AG04450 (cell line): ENCODE measurements at regions not wholly inside any gene's neighbourhood (a gene's known extent, or its start where the extent isn't known, plus 50 kb on each side); places are given as distances from the start of the nearest gene placed in this dataset.
A peak's percentile ranks its signal among the peaks of the same experiment; 100 is the strongest.

Experiments
- CTCF ChIA-PET: fragments of 300-600, 350-600 bp; formaldehyde crosslinking; extraction: SDS; loops from one replicate; lab custom pipeline; 2022; ENCODE audit warnings: antibody characterized with exemption, inconsistent platforms; lab: Charles Lee
- POLR2A ChIA-PET: fragments of 350-600 bp; formaldehyde crosslinking; extraction: SDS; loops from one replicate; lab custom pipeline; 2021; ENCODE audit warnings: antibody characterized with exemption, inconsistent platforms; lab: Yijun Ruan, JAX
- DNase-seq: peaks from one replicate; pipeline ENCODE4 v3.0.0-alpha.2; 2011; ENCODE audit warnings: low read depth, low spot score
- H3K27ac ChIP-seq: one replicate; pipeline ENCODE4 v1.5.1; 2012; ENCODE audit warnings: low read depth, low read length, control low read depth
- H3K27me3 ChIP-seq: one replicate; pipeline ENCODE4 v1.6.0; 2012; ENCODE audit warnings: low read length; ENCODE audit not compliant: control insufficient read depth, insufficient read depth
- H3K4me3 ChIP-seq: 2 replicates; pipeline ENCODE4 v1.5.1; 2011; ENCODE audit warnings: mild to moderate bottlenecking, low read depth, low read length, control low read depth
- H3K9me3 ChIP-seq: 2 replicates; pipeline ENCODE4 v1.5.1; 2012; ENCODE audit warnings: low read length; ENCODE audit not compliant: control insufficient read depth, insufficient read depth
- TF ChIP-seq, protein P1 (sequence below): IDR thresholded peaks from 2 replicates; pipeline ENCODE4 v1.5.1; 2011; ENCODE audit warnings: low read depth, low read length, control low read depth, inconsistent platforms

DNA sequence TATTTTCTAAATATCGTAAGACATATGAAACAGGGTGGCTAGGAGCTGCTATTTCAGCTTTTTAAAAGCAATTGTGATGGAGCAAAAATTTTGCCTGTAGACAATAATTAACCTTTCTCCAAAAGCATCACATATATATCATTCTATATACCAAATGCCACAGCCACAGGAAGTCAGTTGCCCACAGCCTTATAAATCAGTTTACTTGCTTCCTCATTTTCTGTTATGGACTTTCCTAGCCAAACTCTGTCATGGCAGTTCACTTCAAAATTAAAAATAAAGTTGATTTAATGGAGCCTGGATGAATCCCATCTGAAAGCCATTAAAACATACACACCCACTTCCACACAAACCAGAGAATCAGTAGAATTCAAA, 93.4 kb upstream of the NHSL1 start:
- peak overlapping the region; percentile 81 for H3K27ac ChIP-seq
- H3K4me3 ChIP-seq, result peak overlapping the region; percentile 48
- ChIA-PET CTCF (interaction anchor here (3.0 to 8.2 kb wide), 2 partner anchors 162 to 173 kb away, joined by 27 to 181 read pairs; no protein-coding TSS in a partner anchor), POLR2A (no interaction called here)
- H3K27me3 ChIP-seq, result no peaks in the 10 kb centered on the region
- no peak for DNase-seq
- H3K9me3 ChIP-seq, result no peaks in the 10 kb centered on the region
- TF ChIP-seq, protein P1, sequence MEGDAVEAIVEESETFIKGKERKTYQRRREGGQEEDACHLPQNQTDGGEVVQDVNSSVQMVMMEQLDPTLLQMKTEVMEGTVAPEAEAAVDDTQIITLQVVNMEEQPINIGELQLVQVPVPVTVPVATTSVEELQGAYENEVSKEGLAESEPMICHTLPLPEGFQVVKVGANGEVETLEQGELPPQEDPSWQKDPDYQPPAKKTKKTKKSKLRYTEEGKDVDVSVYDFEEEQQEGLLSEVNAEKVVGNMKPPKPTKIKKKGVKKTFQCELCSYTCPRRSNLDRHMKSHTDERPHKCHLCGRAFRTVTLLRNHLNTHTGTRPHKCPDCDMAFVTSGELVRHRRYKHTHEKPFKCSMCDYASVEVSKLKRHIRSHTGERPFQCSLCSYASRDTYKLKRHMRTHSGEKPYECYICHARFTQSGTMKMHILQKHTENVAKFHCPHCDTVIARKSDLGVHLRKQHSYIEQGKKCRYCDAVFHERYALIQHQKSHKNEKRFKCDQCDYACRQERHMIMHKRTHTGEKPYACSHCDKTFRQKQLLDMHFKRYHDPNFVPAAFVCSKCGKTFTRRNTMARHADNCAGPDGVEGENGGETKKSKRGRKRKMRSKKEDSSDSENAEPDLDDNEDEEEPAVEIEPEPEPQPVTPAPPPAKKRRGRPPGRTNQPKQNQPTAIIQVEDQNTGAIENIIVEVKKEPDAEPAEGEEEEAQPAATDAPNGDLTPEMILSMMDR, result no peak

DNA sequence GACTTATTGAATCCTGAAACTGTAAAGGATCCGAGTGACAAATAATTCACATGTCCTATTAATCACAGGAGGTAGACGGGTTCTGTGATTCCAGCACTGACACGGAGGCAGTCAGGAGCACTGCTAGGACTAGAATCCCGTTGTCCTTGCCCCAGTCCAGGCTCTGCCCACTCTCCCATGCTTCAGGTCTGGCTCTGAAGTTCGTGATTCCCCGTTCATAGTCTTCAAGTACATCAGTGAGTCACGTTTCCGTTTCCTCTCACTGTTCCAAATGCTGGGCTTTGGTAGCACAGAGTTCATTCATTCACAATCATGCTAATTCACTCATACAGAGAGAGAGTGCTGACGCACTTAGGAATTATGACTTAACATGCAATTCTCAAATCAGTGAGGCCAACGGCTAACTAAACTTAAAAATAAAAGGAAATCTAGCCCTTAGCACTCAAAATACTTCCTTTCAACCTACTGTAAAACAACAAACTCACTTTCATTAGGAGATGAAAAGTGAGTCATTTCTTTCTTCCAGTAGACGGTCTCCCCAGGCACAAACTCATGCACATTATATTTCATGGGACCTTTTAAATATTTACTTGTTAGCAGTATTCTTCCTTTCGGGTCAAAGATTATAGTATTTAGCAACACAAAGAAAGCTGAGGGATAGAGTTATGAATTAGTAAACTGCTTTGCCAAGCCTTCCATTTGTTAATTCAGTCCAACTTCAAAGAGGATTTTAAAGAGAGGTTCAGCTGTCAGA, 94.0 kb upstream of the NHSL1 start:
- DNase-seq, result peak; percentile 90
- no peaks in the 10 kb centered on the region for H3K27me3 ChIP-seq
- ChIA-PET POLR2A (no interaction called here), CTCF (interaction anchor here (1.1 to 4.8 kb wide), 5 partner anchors 73 to 478 kb away, joined by 4 to 27 read pairs (median 6); partner anchors contain the start of gene CCDC28A)
- H3K4me3 ChIP-seq, result peak overlapping the region; percentile 48
- TF ChIP-seq, protein P1, result no peak
- H3K9me3 ChIP-seq, result no peaks in the 10 kb centered on the region
- peak overlapping the region; percentile 81 for H3K27ac ChIP-seq

DNA sequence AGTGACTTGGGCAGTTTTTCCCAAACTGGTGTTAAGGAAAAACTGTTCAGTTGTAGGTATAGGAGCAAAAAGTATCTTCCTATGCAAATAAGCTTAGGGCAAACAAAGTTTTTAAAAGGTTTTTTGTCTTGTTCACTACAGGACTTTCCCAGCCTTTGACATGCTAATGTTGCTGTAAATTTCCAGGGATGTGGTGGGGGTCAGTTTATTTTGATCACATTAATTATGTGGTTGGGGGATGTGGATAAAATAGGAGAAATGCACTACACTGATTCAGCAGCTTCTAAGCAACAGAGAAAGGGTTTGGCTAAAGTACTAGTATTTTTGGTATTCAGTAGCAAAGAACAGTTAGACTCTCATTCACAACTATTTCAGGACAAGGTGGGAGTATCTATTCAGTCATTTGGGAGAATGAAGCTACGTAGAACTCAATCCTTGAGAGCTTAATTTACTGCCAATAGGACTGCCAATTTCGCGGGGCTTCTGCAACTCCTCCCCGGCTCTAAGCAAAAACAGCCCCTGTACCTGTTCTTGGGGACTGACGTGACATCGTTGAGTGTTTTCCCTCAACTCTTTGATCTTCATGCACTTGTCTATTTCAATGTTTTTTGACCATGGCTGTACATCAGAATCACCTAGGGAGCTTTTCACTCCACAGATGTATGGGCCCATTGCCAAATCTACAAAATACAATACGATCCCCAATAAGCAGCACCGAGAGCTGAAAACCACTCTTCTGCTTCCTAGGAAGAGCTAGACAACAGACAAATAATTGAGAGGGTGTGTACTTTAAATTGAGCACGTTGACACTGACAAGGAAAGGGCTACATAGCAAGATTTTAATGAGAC, 94.8 kb upstream of the NHSL1 start:
- H3K27ac ChIP-seq, result peak overlapping the region; percentile 32
- ChIA-PET CTCF (interaction anchor here (0.7 to 4.8 kb wide), 8 partner anchors 73 to 587 kb away, joined by 3 to 27 read pairs (median 4); partner anchors contain the start of gene CCDC28A), POLR2A (no interaction called here)
- H3K27me3 ChIP-seq, result no peaks in the 10 kb centered on the region
- TF ChIP-seq, protein P1, result no peak
- DNase-seq, result no peak
- H3K4me3 ChIP-seq, result no peak overlapping the region
- no peaks in the 10 kb centered on the region for H3K9me3 ChIP-seq

DNA sequence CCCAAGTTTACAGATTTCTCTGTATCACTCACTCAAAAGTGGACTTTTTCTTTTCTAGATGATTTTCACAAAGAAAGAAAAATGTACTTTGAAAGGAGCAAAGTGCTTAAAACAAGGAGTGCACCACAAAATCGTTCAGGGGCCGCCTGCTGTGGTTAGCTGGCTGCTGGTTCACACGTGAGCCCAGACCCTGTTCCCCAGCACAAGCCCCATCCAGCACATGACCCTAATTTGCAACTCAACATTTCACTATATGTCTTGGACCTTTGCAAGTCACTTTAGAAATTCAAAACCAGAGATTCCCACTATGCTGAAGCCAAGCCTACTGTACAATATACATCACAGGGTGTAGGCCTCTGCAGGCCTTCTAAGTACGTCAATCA, 95.5 kb upstream of the NHSL1 start:
- TF ChIP-seq, protein P1, result no peak
- CTCF ChIA-PET, result interaction anchor here (0.7 to 4.8 kb wide), 8 partner anchors 74 to 479 kb away, joined by 3 to 27 read pairs (median 4); partner anchors contain the start of gene CCDC28A
- Histone ChIP-seq H3K4me3 (no peak overlapping the region), H3K27me3 (no peaks in the 10 kb centered on the region), H3K9me3 (no peaks in the 10 kb centered on the region), H3K27ac (no peak overlapping the region)
- POLR2A ChIA-PET, result no interaction called here
- DNase-seq, result no peak
